ENCODE measurements at regions not wholly inside any gene's neighbourhood (a gene's known extent, or its start where the extent isn't known, plus 50 kb on each side); places are given as distances from the start of the nearest gene placed in this dataset.

- no peak overlapping the region for H3K27ac Mint-ChIP-seq
- peaks cover 3% of the 10 kb centered on the region for H3K9me3 Mint-ChIP-seq (ENCODE audit: low read depth)
- no peaks in the 10 kb centered on the region for H3K36me3 Mint-ChIP-seq (ENCODE audit: insufficient read depth)
- no peak for DNase-seq (ENCODE audit: low spot score, unreplicated experiment)
- no peak for TF ChIP-seq CTCF (IDR thresholded peaks at IDR 0.05; ENCODE audit: unreplicated experiment)
- no peak overlapping the region for H3K4me3 Mint-ChIP-seq (ENCODE audit: low read depth)
- H3K27me3 Mint-ChIP-seq, result peaks cover 38% of the 10 kb centered on the region
- H3K4me1 Mint-ChIP-seq (ENCODE audit: low read depth), result peaks cover 1% of the 10 kb centered on the region
Observed at GRCh38 chr2:126970583-126970982, 71.9 kb downstream of the TEX51 start.

- Mint-ChIP-seq H3K4me3 (ENCODE audit: low read depth) (no peak overlapping the region), H3K9me3 (ENCODE audit: low read depth) (no peaks in the 10 kb centered on the region), H3K4me1 (ENCODE audit: low read depth) (peaks cover 1% of the 10 kb centered on the region), H3K27ac (no peak overlapping the region), H3K36me3 (ENCODE audit: insufficient read depth) (no peaks in the 10 kb centered on the region), H3K27me3 (peaks cover 38% of the 10 kb centered on the region)
- TF ChIP-seq CTCF (IDR thresholded peaks at IDR 0.05; ENCODE audit: unreplicated experiment), result no peak
- DNase-seq (ENCODE audit: low spot score, unreplicated experiment), result no peak
Observed at GRCh38 chr2:126971162-126971480, 72.4 kb downstream of the TEX51 start.

- peak; percentile 95 for TF ChIP-seq CTCF (IDR thresholded peaks at IDR 0.05; ENCODE audit: unreplicated experiment)
- DNase-seq (ENCODE audit: low spot score, unreplicated experiment), result peak; percentile 72
- H3K27me3 Mint-ChIP-seq, result peaks cover 38% of the 10 kb centered on the region
- H3K27ac Mint-ChIP-seq, result no peak overlapping the region
- no peaks in the 10 kb centered on the region for H3K9me3 Mint-ChIP-seq (ENCODE audit: low read depth)
- H3K4me1 Mint-ChIP-seq (ENCODE audit: low read depth), result peaks cover 1% of the 10 kb centered on the region
- H3K4me3 Mint-ChIP-seq (ENCODE audit: low read depth), result peak overlapping the region; percentile 35
- H3K36me3 Mint-ChIP-seq (ENCODE audit: insufficient read depth), result no peaks in the 10 kb centered on the region
Observed at GRCh38 chr2:126971481-126972278, 73.0 kb downstream of the TEX51 start.

- Mint-ChIP-seq H3K27me3 (peaks cover 38% of the 10 kb centered on the region), H3K27ac (no peak overlapping the region)
- DNase-seq (ENCODE audit: low spot score, unreplicated experiment), result no peak
Observed at GRCh38 chr2:126972279-126972626, 73.6 kb downstream of the TEX51 start.

GRCh38 chr2:126973745-126974144 lies 75.1 kb downstream of the TEX51 start:
- H3K36me3 Mint-ChIP-seq (ENCODE audit: insufficient read depth), result no peaks in the 10 kb centered on the region
- no peak for TF ChIP-seq CTCF (IDR thresholded peaks at IDR 0.05; ENCODE audit: unreplicated experiment)

More at GRCh38 chr2:126972279-126972626, 73.6 kb downstream of the TEX51 start:
- H3K4me1 Mint-ChIP-seq (ENCODE audit: low read depth), result peaks cover 1% of the 10 kb centered on the region
- H3K36me3 Mint-ChIP-seq (ENCODE audit: insufficient read depth), result no peaks in the 10 kb centered on the region
- H3K9me3 Mint-ChIP-seq (ENCODE audit: low read depth), result no peaks in the 10 kb centered on the region
- no peak overlapping the region for H3K4me3 Mint-ChIP-seq (ENCODE audit: low read depth)
- TF ChIP-seq CTCF (IDR thresholded peaks at IDR 0.05; ENCODE audit: unreplicated experiment), result peak; percentile 9

More at GRCh38 chr2:126973745-126974144, 75.1 kb downstream of the TEX51 start:
- H3K4me1 Mint-ChIP-seq (ENCODE audit: low read depth), result peaks cover 1% of the 10 kb centered on the region
- no peak overlapping the region for H3K27ac Mint-ChIP-seq
- H3K4me3 Mint-ChIP-seq (ENCODE audit: low read depth), result no peak overlapping the region
- DNase-seq (ENCODE audit: low spot score, unreplicated experiment), result no peak
- H3K9me3 Mint-ChIP-seq (ENCODE audit: low read depth), result no peaks in the 10 kb centered on the region
- peaks cover 34% of the 10 kb centered on the region for H3K27me3 Mint-ChIP-seq
